ENCODE measurements at regions not wholly inside any gene's neighbourhood (a gene's known extent, or its start where the extent isn't known, plus 50 kb on each side); places are given as distances from the start of the nearest gene placed in this dataset.

DNA sequence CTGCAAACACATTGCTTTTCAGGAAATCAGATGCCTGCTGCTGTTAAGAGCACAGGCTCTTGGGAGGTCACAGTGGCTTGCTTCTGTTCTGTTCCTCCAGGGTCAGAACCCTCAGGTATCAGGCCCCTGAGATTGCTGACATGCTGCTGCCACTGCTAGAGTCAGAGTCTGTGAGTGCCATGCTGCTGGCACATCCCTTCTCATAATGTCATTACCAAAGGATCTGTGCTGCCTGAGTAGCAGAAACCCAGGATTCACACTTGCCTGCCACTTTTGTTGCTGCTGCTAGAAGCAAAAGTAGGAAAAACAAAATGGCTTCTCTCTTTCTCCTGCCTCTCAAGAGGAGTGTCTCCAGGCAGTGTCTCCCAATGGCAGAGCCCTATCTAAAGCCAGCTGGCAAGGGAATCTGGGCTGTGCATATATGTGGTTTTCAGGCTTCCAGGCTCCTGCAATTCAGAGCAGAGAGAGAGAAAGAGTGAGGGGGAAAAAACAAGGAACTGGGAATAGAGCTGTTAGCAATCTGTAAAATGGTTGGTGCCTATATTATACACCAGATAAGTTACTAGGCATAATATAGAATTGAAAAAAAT is 180.3 kb downstream of the MYCN start:
- no peak overlapping the region for H3K27ac ChIP-seq (ENCODE audit: low read depth, low read length)

DNA sequence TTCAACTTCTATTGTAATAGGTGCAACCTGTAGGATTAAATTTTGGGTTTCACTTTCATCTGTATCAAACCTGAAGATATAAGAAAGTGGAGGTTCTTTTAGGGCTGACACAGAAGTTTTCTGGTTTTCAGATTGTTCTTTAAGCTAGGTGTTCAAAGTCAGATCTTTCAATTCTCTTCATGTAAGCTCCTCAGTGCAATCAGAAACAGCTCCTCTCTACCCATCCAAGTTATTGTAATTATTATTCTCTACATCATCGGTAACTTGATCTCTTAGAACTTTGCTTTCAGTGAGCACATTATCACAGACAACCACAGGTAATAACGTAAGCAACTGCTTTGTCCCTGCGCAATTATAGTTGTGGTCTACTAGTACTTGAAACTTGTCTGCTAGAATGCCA is 179.4 kb downstream of the MYCN start:
- no peak overlapping the region for H3K27ac ChIP-seq (ENCODE audit: low read depth, low read length)
- 85 to 92% (median 86%) methylated on average over 3 of the region's 3 CpGs for WGBS, 3 donors

- WGBS, 3 donors, result 80 to 91% (median 88%) methylated on average over 5 of the region's 5 CpGs
- H3K27ac ChIP-seq (ENCODE audit: low read depth, low read length), result no peak overlapping the region
Measured at GRCh38 chr2:16118611-16119590, 178.6 kb downstream of the MYCN start.

- 83 to 94% (median 92%) methylated on average over 8 to 9 of the region's 9 CpGs for WGBS, 3 donors
- H3K27ac ChIP-seq (ENCODE audit: low read depth, low read length), result no peak overlapping the region
Measured at GRCh38 chr2:16117791-16118610, 177.7 kb downstream of the MYCN start.

GRCh38 chr2:16117021-16117700 is 176.8 kb downstream of the MYCN start:
- WGBS, 3 donors, result 83 to 90% (median 86%) methylated on average over 9 of the region's 9 CpGs
- no peak overlapping the region for H3K27ac ChIP-seq (ENCODE audit: low read depth, low read length)

DNA sequence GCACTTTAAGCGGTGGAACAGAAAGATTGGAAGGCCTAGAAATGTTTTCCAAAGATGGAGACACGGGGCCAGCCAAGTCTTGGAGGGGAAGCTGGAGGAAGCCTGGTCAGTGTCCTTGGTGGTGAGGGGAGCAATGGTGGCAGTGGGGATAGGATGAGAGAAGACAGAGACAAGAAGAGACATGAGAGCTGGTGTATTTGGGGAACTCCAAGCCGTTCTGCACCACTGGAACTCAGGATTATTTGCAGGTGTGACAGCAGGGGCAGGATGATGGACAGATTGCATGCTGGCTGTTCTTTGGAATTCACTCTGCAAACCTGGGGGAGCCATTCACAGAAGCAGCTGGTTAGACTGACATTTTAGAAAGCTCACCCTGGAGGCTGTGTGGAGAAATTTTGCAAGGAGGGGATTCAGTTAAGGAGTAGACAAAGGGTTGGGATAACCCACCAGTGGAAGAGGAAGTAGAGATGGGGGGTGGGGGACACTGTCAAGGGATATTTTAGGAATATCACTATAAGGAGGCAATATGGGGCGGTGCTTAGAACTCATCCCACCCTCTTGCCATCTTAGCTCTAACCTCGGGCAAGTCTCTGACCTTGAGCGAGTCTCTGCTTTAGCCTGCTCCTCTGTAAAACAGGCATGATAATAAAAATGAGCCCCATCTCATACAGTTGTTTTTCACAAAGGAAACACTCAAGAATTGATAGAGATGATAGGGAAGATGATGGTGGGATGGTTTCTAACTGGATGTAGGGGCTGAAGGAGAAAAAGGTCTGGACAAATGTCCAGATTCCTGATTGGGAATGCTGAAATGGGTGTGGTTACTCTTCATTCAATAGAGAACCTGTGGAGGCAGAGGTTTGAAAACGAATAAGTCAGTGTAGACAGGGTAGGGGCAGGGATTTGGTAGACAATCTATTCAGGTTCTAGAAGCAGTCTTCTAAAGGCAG is 175.8 kb downstream of the MYCN start:
- 86 to 92% (median 87%) methylated on average over 7 of the region's 7 CpGs for WGBS, 3 donors

DNA sequence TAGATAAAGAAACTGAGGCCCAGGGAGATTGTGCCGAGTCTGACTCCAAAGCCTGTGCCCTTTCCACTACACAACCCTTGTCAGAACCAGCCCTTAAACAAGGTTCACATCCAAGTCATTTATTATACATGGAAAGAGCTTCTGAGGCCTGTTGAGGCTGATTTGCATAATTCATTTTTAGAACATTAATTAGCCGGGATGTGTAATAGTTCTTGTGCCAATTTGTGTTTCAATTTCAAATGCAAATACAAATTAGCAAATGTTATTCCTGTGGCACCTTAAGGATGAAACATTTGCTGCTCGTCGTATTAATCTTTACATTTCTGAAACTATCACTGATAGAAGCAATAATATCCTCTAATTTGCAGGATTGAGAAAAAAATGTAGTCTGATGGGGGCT is 174.9 kb downstream of the MYCN start:
- 74 to 93% (median 89%) methylated on average over 4 of the region's 4 CpGs for WGBS, 3 donors
- no peak overlapping the region for H3K27ac ChIP-seq (ENCODE audit: low read depth, low read length)

More for the DNA sequence above, 175.8 kb downstream of the MYCN start:
- no peak overlapping the region for H3K27ac ChIP-seq (ENCODE audit: low read depth, low read length)

DNA sequence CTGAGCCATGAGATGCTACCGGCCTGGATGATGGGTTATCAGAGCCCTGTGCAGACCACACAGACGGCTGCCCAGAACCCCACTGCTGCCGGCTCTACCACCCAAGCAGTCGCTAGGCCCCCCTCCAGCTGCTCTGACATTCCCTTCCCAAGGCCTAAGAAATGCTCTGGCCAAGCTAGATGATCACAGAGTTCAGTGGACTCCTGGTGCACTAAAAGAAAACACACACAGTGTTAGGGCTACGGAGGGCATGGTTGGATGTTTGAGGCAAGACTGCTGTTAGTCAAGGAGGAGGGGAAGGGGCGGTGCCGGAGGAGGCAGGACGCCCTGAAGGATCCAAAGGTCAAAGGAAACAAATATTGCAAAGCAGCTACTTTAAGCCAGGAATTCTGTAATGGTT is 174.5 kb downstream of the MYCN start:
- WGBS, 3 donors, result 55 to 86% (median 77%) methylated on average over 8 of the region's 8 CpGs
- no peak overlapping the region for H3K27ac ChIP-seq (ENCODE audit: low read depth, low read length)

DNA sequence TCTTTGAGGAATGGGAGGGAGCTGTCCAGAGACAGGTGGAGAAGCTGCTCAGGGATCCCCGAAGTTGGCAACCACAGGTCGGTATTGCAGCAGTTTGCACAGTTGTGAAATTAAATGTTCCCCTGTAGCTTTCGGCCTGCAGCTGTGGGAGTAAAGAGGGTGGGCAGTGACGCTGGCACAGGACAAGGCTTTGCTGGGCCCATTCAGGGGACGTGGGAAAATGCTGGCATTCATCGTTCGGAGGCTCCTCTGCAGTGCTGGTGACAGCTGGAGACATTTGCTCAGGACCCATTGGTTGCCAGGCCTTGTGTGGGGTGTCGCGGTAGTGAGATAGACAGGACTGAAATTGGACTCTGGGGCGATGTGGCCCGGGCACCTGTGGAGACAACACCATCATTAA is 173.7 kb downstream of the MYCN start:
- WGBS, 3 donors, result 87 to 95% (median 91%) methylated on average over 11 of the region's 11 CpGs
- no peak overlapping the region for H3K27ac ChIP-seq (ENCODE audit: low read depth, low read length)

DNA sequence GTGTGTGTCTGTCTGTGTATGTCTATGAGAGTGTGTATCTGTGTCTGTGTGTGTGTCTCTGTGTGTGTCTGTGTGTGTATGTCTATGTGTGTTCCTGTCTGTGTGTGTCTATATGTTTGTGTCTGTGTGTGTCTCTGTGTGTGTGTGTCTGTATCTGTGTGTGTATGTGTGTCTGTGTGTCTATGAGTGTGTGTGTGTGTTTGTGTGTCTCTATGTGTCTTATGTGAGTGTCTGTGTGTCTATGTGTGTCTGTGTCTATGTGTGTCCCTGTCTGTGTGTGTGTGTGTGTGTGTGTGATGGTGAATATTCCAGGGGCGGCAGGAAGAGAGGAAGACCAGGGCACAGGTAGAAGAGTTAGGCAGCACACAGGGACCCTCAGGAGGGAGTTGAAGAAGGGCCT is 173.2 kb downstream of the MYCN start:
- WGBS, 3 donors, result 78 to 91% (median 88%) methylated on average over 1 of the region's 1 CpG
- no peak overlapping the region for H3K27ac ChIP-seq (ENCODE audit: low read depth, low read length)

DNA sequence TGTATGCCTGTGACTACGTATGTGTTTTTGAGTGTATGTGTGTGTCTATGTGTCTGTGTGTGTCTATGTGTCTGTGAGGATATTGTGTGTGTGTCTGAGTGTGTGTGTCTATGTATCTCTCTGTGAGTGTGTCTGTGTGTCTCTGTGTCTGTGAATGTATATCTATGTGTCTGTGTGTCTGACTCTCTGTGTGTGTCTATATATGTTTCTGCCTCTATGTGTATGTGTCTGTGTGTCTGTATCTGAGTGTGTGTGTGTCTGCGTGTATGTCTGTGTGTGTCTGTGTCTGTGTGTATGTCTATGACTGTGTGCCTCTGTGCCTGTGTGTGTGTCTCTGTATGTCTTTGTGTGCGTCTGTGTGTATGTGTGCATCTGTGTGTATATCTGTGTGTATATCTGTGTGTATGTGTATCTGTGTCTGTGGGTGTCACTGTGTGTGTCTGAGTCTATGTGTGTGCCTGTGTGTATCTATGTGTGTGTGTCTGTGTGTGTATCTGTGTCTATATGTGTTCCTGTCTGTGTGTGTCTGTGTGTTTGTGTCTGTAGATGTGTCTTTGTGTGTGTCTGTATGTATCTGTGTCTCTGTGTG is 172.7 kb downstream of the MYCN start:
- WGBS, 3 donors, result 65 to 82% (median 82%) methylated on average over 3 of the region's 3 CpGs

GRCh38 chr2:16112251-16112971 is 172.1 kb downstream of the MYCN start:
- no peak overlapping the region for H3K27ac ChIP-seq (ENCODE audit: low read depth, low read length)
- 79 to 90% (median 82%) methylated on average over 7 of the region's 7 CpGs for WGBS, 3 donors

More for the DNA sequence above, 172.7 kb downstream of the MYCN start:
- no peak overlapping the region for H3K27ac ChIP-seq (ENCODE audit: low read depth, low read length)

- WGBS, 3 donors, result 88 to 96% (median 95%) methylated on average over 7 of the region's 7 CpGs
- H3K27ac ChIP-seq (ENCODE audit: low read depth, low read length), result no peak overlapping the region
Measured at GRCh38 chr2:16111838-16112210, 171.5 kb downstream of the MYCN start.

GRCh38 chr2:16109821-16110310 is 169.5 kb downstream of the MYCN start:
- H3K27ac ChIP-seq (ENCODE audit: low read depth, low read length), result no peak overlapping the region
- WGBS, 3 donors, result 69 to 87% (median 85%) methylated on average over 6 of the region's 6 CpGs

GRCh38 chr2:16109368-16109820 is 169.0 kb downstream of the MYCN start:
- WGBS, 3 donors, result 90 to 94% (median 90%) methylated on average over 2 of the region's 2 CpGs
- no peak overlapping the region for H3K27ac ChIP-seq (ENCODE audit: low read depth, low read length)

DNA sequence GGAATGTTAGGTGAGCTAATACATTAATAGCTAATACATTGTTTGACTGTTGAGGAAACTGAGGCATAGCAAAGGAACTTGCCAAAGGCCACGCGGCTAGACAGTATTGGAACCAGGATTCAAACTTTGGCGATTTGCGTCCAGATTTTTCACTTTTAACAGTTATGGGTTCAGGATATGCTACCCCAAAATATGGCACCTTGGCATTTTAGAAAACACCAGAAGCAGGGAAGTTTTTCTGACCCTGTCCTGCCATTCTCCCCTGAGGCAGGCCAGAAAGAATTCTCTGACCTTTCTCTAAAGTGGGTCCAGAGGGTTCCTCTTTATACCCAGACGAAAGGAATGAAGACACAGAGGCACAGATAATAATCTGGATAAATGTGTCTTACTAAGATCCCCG is 166.9 kb downstream of the MYCN start:
- H3K27ac ChIP-seq (ENCODE audit: low read depth, low read length), result no peak overlapping the region
- WGBS, 3 donors, result 92 to 99% (median 94%) methylated on average over 6 of the region's 6 CpGs
